ENCODE measurements at regions not wholly inside any gene's neighbourhood (a gene's known extent, or its start where the extent isn't known, plus 50 kb on each side); places are given as distances from the start of the nearest gene placed in this dataset.
"Not testable (repeated sequence)": the region's sequence is repeated elsewhere in the genome, so short reads cannot be mapped to it uniquely, and the experiment has no call there.

GRCh38 chr5:74535926-74536325 lies 104.6 kb downstream of the ENC1 start:
- peaks cover 0 to 28% (median 8%) of the 10 kb centered on the region in 5 donors for H3K27me3 Mint-ChIP-seq
- H3K27ac Mint-ChIP-seq = no peak overlapping the region
- no peaks in the 10 kb centered on the region for H3K27me3 ChIP-seq (ENCODE audit: control insufficient read depth in 2 of 2, insufficient read depth in 2 of 2, low read length in 2 of 2)
- no peaks in the 10 kb centered on the region for H3K36me3 ChIP-seq (ENCODE audit: control insufficient read depth in 2 of 3, insufficient read depth in 3 of 3, low read length in 3 of 3)
- ChIA-PET CTCF (no interaction called here), POLR2A (no interaction called here)
- ATAC-seq = no peak
- no peaks in the 10 kb centered on the region for H3K4me1 ChIP-seq (ENCODE audit: control insufficient read depth in 2 of 2, insufficient read depth in 2 of 2, low read length in 2 of 2)
- intact Hi-C loops (cut with micrococcal nuclease) = no loop called here
- no peak for DNase-seq
- H3K36me3 Mint-ChIP-seq = peaks cover 0 to 23% (median 0%) of the 10 kb centered on the region in 5 donors
- no peak overlapping the region for H3K4me3 Mint-ChIP-seq
- no peaks in the 10 kb centered on the region for H3K4me1 Mint-ChIP-seq
- peaks cover 0 to 6% (median 0%) of the 10 kb centered on the region in 3 experiments for H3K9me3 ChIP-seq (ENCODE audit: control insufficient read depth in 2 of 3, low read length in 3 of 3)
- no peak overlapping the region for H3K4me3 ChIP-seq (ENCODE audit: low read length)
- no peak overlapping the region for H3K27ac ChIP-seq (ENCODE audit: low read depth, low read length)
- H3K9me3 Mint-ChIP-seq = peaks cover 3 to 36% (median 16%) of the 10 kb centered on the region in 11 donors

- no peaks in the 10 kb centered on the region for H3K27me3 ChIP-seq (ENCODE audit: control insufficient read depth in 2 of 2, insufficient read depth in 2 of 2, low read length in 2 of 2)
- H3K9me3 ChIP-seq (ENCODE audit: control insufficient read depth in 2 of 3, low read length in 3 of 3) = peaks cover 0 to 6% (median 0%) of the 10 kb centered on the region in 3 experiments
- no peaks in the 10 kb centered on the region for H3K36me3 ChIP-seq (ENCODE audit: control insufficient read depth in 2 of 3, insufficient read depth in 3 of 3, low read length in 3 of 3)
- Mint-ChIP-seq H3K9me3 (peaks cover 3 to 36% (median 16%) of the 10 kb centered on the region in 11 donors), H3K4me1 (no peaks in the 10 kb centered on the region), H3K27ac (no peak overlapping the region), H3K27me3 (peaks cover 0 to 27% (median 8%) of the 10 kb centered on the region in 5 donors), H3K36me3 (peaks cover 0 to 23% (median 0%) of the 10 kb centered on the region in 5 donors), H3K4me3 (no peak overlapping the region)
- no peak overlapping the region for H3K27ac ChIP-seq (ENCODE audit: low read depth, low read length)
- intact Hi-C loops (cut with micrococcal nuclease) = no loop called here
- no peak overlapping the region for H3K4me3 ChIP-seq (ENCODE audit: low read length)
- ChIA-PET CTCF (no interaction called here), POLR2A (no interaction called here)
- H3K4me1 ChIP-seq (ENCODE audit: control insufficient read depth in 2 of 2, insufficient read depth in 2 of 2, low read length in 2 of 2) = no peaks in the 10 kb centered on the region
- DNase-seq (no peak), ATAC-seq (no peak)
Observed at GRCh38 chr5:74534397-74535129, 106.0 kb downstream of the ENC1 start.

GRCh38 chr5:74530326-74531050 lies 110.0 kb downstream of the ENC1 start:
- H3K27me3 Mint-ChIP-seq = peaks cover 0 to 18% (median 3%) of the 10 kb centered on the region in 5 donors
- CTCF ChIA-PET = no interaction called here
- Histone ChIP-seq H3K4me1 (ENCODE audit: control insufficient read depth in 2 of 2, insufficient read depth in 2 of 2, low read length in 2 of 2) (no peaks in the 10 kb centered on the region), H3K27me3 (ENCODE audit: control insufficient read depth in 2 of 2, insufficient read depth in 2 of 2, low read length in 2 of 2) (no peaks in the 10 kb centered on the region), H3K4me3 (ENCODE audit: low read length) (no peak overlapping the region), H3K36me3 (ENCODE audit: control insufficient read depth in 2 of 3, insufficient read depth in 3 of 3, low read length in 3 of 3) (no peaks in the 10 kb centered on the region), H3K27ac (ENCODE audit: low read depth, low read length) (no peak overlapping the region), H3K9me3 (ENCODE audit: control insufficient read depth in 2 of 3, low read length in 3 of 3) (peaks cover 0 to 6% (median 0%) of the 10 kb centered on the region in 3 experiments)
- no peak overlapping the region for H3K27ac Mint-ChIP-seq
- H3K4me3 Mint-ChIP-seq = no peak overlapping the region
- DNase-seq = no peak
- peaks cover 3 to 28% (median 16%) of the 10 kb centered on the region in 11 donors for H3K9me3 Mint-ChIP-seq
- no peak for ATAC-seq
- no peaks in the 10 kb centered on the region for H3K4me1 Mint-ChIP-seq
- intact Hi-C loops (cut with micrococcal nuclease) = no loop called here
- POLR2A ChIA-PET = no interaction called here
- peaks cover 0 to 21% (median 0%) of the 10 kb centered on the region in 5 donors for H3K36me3 Mint-ChIP-seq

GRCh38 chr5:74529101-74529500 lies 111.4 kb downstream of the ENC1 start:
- Mint-ChIP-seq H3K4me3 (no peak overlapping the region), H3K36me3 (peaks cover 0 to 17% (median 0%) of the 10 kb centered on the region in 5 donors), H3K27ac (no peak overlapping the region), H3K4me1 (no peaks in the 10 kb centered on the region), H3K27me3 (peaks cover 0 to 18% (median 4%) of the 10 kb centered on the region in 5 donors), H3K9me3 (peaks cover 3 to 27% (median 11%) of the 10 kb centered on the region in 11 donors)
- no peaks in the 10 kb centered on the region for H3K4me1 ChIP-seq (ENCODE audit: control insufficient read depth in 2 of 2, insufficient read depth in 2 of 2, low read length in 2 of 2)
- H3K4me3 ChIP-seq (ENCODE audit: low read length) = no peak overlapping the region
- intact Hi-C loops (cut with micrococcal nuclease) = no loop called here
- POLR2A ChIA-PET = no interaction called here
- no peak overlapping the region for H3K27ac ChIP-seq (ENCODE audit: low read depth, low read length)
- CTCF ChIA-PET = no interaction called here
- no peaks in the 10 kb centered on the region for H3K9me3 ChIP-seq (ENCODE audit: control insufficient read depth in 2 of 3, low read length in 3 of 3)
- ATAC-seq (no peak), DNase-seq (no peak)
- H3K36me3 ChIP-seq (ENCODE audit: control insufficient read depth in 2 of 3, insufficient read depth in 3 of 3, low read length in 3 of 3) = no peaks in the 10 kb centered on the region
- H3K27me3 ChIP-seq (ENCODE audit: control insufficient read depth in 2 of 2, insufficient read depth in 2 of 2, low read length in 2 of 2) = no peaks in the 10 kb centered on the region

GRCh38 chr5:74526111-74526510 lies 114.4 kb downstream of the ENC1 start:
- peaks cover 8 to 35% (median 16%) of the 10 kb centered on the region in 11 donors for H3K9me3 Mint-ChIP-seq
- ChIA-PET CTCF (no interaction called here), POLR2A (no interaction called here)
- Histone ChIP-seq H3K9me3 (ENCODE audit: control insufficient read depth in 2 of 3, low read length in 3 of 3) (peaks cover 0 to 4% (median 0%) of the 10 kb centered on the region in 3 experiments), H3K27me3 (ENCODE audit: control insufficient read depth in 2 of 2, insufficient read depth in 2 of 2, low read length in 2 of 2) (no peaks in the 10 kb centered on the region), H3K36me3 (ENCODE audit: control insufficient read depth in 2 of 3, insufficient read depth in 3 of 3, low read length in 3 of 3) (no peaks in the 10 kb centered on the region), H3K4me3 (ENCODE audit: low read length) (no peak overlapping the region), H3K27ac (ENCODE audit: low read depth, low read length) (no peak overlapping the region), H3K4me1 (ENCODE audit: control insufficient read depth in 2 of 2, insufficient read depth in 2 of 2, low read length in 2 of 2) (no peaks in the 10 kb centered on the region)
- H3K4me1 Mint-ChIP-seq = no peaks in the 10 kb centered on the region
- ATAC-seq (no peak), DNase-seq (no peak)
- no peak overlapping the region for H3K4me3 Mint-ChIP-seq
- no peak overlapping the region for H3K27ac Mint-ChIP-seq
- intact Hi-C loops (cut with micrococcal nuclease) = no loop called here
- H3K36me3 Mint-ChIP-seq = peaks cover 0 to 24% (median 7%) of the 10 kb centered on the region in 5 donors
- peaks cover 0 to 26% (median 6%) of the 10 kb centered on the region in 5 donors for H3K27me3 Mint-ChIP-seq

GRCh38 chr5:74524767-74525166 lies 115.8 kb downstream of the ENC1 start:
- POLR2A ChIA-PET; H3K27me3 ChIP-seq (ENCODE audit: control insufficient read depth in 2 of 2, insufficient read depth in 2 of 2, low read length in 2 of 2); H3K27ac ChIP-seq (ENCODE audit: low read depth, low read length); H3K4me3 Mint-ChIP-seq; intact Hi-C loops (cut with micrococcal nuclease); CTCF ChIA-PET; H3K4me1 Mint-ChIP-seq; H3K9me3 ChIP-seq (ENCODE audit: control insufficient read depth in 2 of 3, low read length in 3 of 3); H3K4me3 ChIP-seq (ENCODE audit: low read length); H3K27ac Mint-ChIP-seq; DNase-seq; H3K36me3 ChIP-seq (ENCODE audit: control insufficient read depth in 2 of 3, insufficient read depth in 3 of 3, low read length in 3 of 3); H3K4me1 ChIP-seq (ENCODE audit: control insufficient read depth in 2 of 2, insufficient read depth in 2 of 2, low read length in 2 of 2); ATAC-seq: not testable (repeated sequence)
- Mint-ChIP-seq H3K9me3 (peaks cover 8 to 35% (median 16%) of the 10 kb centered on the region in 11 donors), H3K27me3 (peaks cover 3 to 31% (median 6%) of the 10 kb centered on the region in 5 donors), H3K36me3 (peaks cover 0 to 24% (median 7%) of the 10 kb centered on the region in 5 donors)
